HUES6 (cell line): ENCODE measurements at regions not wholly inside any gene's neighbourhood (a gene's known extent, or its start where the extent isn't known, plus 50 kb on each side); places are given as distances from the start of the nearest gene placed in this dataset.
A peak's percentile ranks its signal among the peaks of the same experiment; 100 is the strongest.

Source experiments
- H3K27ac ChIP-seq: 2 replicates; pipeline ENCODE4 v1.7.0; 2013; ENCODE audit warnings: low read depth, mild to moderate bottlenecking, low read length, inconsistent platforms
- H3K27me3 ChIP-seq: 2 replicates; pipeline ENCODE4 v1.6.1; 2013; ENCODE audit warnings: low read length; ENCODE audit not compliant: control insufficient read depth, insufficient read depth
- H3K36me3 ChIP-seq: 2 replicates; pipeline ENCODE4 v1.6.1; 2013; ENCODE audit warnings: low read length; ENCODE audit not compliant: control insufficient read depth, insufficient read depth
- H3K4me1 ChIP-seq: 2 replicates; pipeline ENCODE4 v1.6.1; 2013; ENCODE audit warnings: low read length; ENCODE audit not compliant: control insufficient read depth, insufficient read depth
- H3K4me3 ChIP-seq: 2 replicates; pipeline ENCODE4 v1.5.1; 2013; ENCODE audit warnings: low read depth, low read length
- H3K9ac ChIP-seq: one replicate; pipeline ENCODE4 v1.6.1; 2013; ENCODE audit warnings: mild to moderate bottlenecking, low read length
- H3K9me3 ChIP-seq: 2 replicates; pipeline ENCODE4 v1.6.1; 2013; ENCODE audit warnings: low read depth, low read length; ENCODE audit not compliant: control insufficient read depth, insufficient read depth

- no peak overlapping the region for H3K9ac ChIP-seq
Observed at GRCh38 chr6:25223490-25223991, 55.6 kb upstream of the CARMIL1 start.

GRCh38 chr6:25224242-25224641 is 54.9 kb upstream of the CARMIL1 start:
- no peak overlapping the region for H3K4me3 ChIP-seq

More at GRCh38 chr6:25223490-25223991, 55.6 kb upstream of the CARMIL1 start:
- Histone ChIP-seq H3K4me3 (peak overlapping the region; percentile 14; the same call in 1 of the 2 replicates), H3K4me1 (no peaks in the 10 kb centered on the region; the same call in 1 of the 2 replicates), H3K36me3 (no peaks in the 10 kb centered on the region), H3K27me3 (no peaks in the 10 kb centered on the region), H3K27ac (no peak overlapping the region), H3K9me3 (no peaks in the 10 kb centered on the region)

GRCh38 chr6:25227854-25228253 is 51.3 kb upstream of the CARMIL1 start:
- no peaks in the 10 kb centered on the region for H3K27me3 ChIP-seq

More at GRCh38 chr6:25224242-25224641, 54.9 kb upstream of the CARMIL1 start:
- Histone ChIP-seq H3K36me3 (no peaks in the 10 kb centered on the region), H3K4me1 (no peaks in the 10 kb centered on the region; the same call in 1 of the 2 replicates), H3K27ac (no peak overlapping the region), H3K9ac (no peak overlapping the region), H3K27me3 (no peaks in the 10 kb centered on the region), H3K9me3 (no peaks in the 10 kb centered on the region)

More at GRCh38 chr6:25227854-25228253, 51.3 kb upstream of the CARMIL1 start:
- H3K9me3 ChIP-seq, result no peaks in the 10 kb centered on the region
- no peaks in the 10 kb centered on the region for H3K36me3 ChIP-seq
- H3K4me1 ChIP-seq, result no peaks in the 10 kb centered on the region; the same call in 1 of the 2 replicates
- no peak overlapping the region for H3K4me3 ChIP-seq
- H3K27ac ChIP-seq, result no peak overlapping the region
- no peak overlapping the region for H3K9ac ChIP-seq
